NCI-H146 treated with DMSO at 0.1 percent for 48 hours (cell line): ENCODE measurements at regions not wholly inside any gene's neighbourhood (a gene's known extent, or its start where the extent isn't known, plus 50 kb on each side); places are given as distances from the start of the nearest gene placed in this dataset.

Experiments
- DNase-seq: peaks from one replicate; lab custom pipeline; 2025; ENCODE audit not compliant: unreplicated experiment; lab: John Stamatoyannopoulos, UW

DNA sequence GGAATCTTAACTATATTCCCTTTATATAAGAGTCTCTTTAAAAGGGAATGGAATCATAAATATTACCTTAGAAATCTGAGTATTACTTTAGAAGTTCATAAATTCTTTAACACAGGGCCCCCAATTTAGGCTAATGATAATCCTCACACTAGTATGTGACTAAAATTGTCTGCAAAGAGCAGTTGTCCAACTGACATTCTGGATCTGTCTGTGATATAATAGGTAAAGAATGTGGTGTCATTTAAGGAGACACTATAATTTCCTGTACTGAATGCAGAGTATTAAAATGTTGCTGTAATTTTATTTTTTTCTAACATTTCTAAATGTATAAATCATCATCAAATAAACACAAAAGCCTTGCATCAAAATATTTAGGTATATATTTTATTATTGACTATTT lies 128.5 kb upstream of the DST start:
- no peak for DNase-seq

DNA sequence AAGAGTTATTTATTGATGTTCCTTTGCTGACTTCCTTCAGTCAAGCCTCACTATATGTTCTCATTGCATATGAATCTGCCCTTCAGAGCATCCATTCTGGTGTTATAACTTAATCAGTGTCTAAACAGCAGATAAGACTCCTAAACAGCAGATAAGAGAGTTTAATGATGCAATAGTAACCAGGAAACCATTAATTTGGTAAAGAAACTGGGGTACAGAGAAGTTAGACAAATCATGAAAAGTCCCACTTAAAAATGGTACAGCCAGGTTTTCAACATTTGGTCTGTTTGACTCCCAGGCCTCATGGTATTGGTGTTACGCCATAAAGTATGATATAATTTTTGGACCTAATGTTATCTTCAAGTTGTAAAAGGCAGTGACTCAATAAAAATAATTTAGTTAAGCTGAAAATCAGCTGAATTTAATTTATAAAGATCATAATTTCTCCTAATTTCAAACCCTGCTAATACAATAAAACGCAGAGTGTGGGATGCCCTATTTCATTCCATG lies 127.4 kb upstream of the DST start:
- no peak for DNase-seq

DNA sequence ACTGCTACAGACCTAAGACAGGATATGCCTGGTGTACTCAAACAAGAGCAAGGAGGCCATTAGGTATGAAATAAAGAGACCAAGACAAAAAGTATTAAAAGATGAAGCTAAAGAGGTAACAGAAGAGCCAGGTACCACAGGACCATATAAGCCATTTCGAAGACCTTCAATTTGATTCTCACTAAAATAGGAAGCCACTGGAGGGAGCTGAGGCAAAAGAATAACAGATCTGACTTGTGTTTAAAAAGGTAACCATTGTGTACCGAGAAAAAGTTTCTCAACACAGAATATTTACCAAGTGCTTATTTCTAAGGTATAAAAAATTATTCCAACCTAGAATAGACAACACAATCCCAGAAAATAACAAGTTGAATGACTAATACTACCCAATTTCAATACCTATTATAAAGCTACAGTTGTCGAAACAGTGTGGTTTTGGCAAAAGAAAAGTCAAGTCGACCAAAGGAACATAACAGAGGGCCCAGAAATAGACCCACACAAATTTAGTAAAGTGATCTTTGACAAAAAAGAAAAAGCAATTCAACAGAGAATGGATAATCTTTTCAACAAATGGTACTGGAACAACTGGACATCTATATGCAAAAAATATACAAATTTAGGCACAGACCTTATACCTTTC lies 125.3 kb upstream of the DST start:
- DNase-seq = no peak

- no peak for DNase-seq
Observed at GRCh38 chr6:56767435-56767834, 124.7 kb upstream of the DST start.

- DNase-seq = no peak
Observed at GRCh38 chr6:56766806-56767178, 124.1 kb upstream of the DST start.

DNA sequence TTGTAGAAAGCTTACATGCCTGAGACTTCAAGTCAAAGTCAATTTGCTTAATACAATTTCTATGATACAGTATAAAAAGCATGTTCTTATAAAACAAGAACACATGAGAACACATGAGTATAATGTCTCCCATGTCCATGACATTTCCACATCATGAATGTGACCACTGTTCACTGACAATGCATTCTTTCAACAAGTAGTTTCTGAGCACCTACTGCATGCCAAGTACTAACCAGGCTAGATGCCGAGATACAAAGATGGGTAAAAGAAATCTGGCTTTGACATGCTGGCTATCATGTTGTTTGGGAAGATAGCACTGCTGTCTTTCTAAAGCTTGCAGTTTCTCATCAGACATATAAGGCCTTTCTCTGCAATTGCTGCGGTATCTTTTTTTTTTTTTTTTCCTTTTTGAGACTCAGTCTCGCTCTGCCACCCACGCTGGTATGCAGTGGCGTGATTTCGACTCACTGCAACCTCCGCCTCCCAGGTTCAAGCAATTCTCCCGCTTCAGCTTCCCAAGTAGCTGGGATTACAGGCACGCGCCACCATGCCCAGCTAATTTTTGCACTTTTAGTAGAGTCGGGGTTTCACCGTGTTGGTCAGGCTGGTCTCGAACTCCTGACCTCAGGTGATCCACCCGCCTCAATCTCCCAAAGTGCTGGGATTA lies 123.6 kb upstream of the DST start:
- DNase-seq = no peak

- no peak for DNase-seq
Observed at GRCh38 chr6:56765494-56765893, 122.8 kb upstream of the DST start.

DNA sequence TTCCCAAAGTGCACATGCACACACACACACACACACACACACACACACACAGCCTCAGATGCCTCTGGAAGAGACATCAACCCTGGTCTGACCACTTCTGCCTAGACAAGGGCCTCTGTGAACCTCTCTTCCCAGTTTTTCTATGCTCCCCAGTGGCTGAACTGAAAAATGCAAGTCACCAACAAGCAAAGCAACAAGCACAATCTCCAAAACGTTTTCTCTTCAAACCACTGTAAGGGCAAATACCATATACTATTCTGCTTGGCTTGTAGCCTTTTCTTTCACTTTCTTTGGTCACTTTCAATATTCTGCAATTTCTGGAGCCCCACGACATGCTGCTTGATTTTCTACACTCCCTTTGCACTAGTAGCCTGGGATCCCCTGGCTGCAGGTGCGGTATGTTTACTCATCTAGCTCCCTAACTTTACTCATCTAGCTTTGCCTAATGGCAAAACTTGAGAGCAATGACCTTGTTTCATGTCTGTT lies 121.4 kb upstream of the DST start:
- no peak for DNase-seq

DNA sequence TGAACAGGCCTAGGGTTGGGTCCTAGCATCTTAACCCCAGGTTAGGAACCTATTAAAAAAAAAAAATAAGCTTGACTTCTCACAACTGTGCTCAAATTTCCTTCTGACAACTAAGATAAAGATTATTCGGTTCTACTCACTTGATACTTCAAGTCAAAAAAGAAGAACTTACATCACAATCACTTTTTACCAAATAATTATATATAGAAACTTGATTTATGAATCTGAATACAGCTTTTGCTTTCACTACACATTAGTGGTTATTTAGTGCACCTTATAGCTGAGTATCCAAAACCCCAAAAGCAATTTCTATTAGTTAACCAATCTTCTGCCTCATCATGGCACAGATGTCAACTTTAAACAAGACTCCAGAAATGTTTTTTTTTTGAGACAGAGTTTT lies 119.0 kb upstream of the DST start:
- no peak for DNase-seq

GRCh38 chr6:56760842-56761241 lies 118.2 kb upstream of the DST start:
- no peak for DNase-seq

- no peak for DNase-seq
Observed at GRCh38 chr6:56759521-56759920, 116.8 kb upstream of the DST start.

- DNase-seq = no peak
Observed at GRCh38 chr6:56758553-56758952, 115.9 kb upstream of the DST start.

DNA sequence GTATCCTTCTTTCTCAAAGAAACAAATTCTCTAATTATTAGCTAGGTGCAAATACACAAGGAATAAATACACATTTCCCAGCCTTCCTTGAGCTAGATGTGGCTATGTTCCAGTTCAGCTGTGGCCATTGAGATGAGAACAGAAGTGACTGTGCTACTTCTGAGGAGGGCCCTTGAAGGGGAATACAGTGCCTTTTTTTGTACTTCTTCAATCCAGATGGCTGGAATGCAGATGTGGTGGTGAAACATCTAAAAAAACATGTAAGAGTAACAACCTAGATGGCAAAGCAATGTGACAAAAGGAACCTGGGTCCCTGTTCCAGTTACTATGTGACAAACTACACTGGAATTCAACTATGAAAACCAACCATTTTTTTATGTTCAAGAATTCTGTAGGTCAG lies 115.4 kb upstream of the DST start:
- no peak for DNase-seq

- DNase-seq = no peak
Observed at GRCh38 chr6:56757588-56757984, 114.9 kb upstream of the DST start.

- DNase-seq = no peak
Observed at GRCh38 chr6:56756791-56757587, 114.3 kb upstream of the DST start.

- DNase-seq = no peak
Observed at GRCh38 chr6:56756219-56756789, 113.6 kb upstream of the DST start.

DNA sequence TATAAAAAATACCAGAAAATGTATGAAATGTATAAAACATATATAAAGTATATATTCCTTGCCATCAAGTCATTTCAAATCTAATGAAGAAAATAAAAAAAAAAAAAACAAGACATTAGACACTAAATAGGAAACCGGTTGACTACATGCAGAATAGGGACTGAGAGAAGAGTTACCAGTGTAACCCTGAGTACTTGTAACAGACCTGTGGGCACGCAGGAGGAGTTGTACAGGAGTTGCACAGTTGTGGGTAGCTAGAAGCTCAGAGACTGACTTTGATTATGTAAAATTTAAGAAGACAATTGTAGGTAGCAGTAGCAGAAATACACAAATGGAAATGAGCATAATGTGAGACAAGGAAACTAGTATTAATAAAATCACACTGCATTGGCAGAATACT lies 112.4 kb upstream of the DST start:
- DNase-seq = no peak

- no peak for DNase-seq
Observed at GRCh38 chr6:56753811-56754210, 111.1 kb upstream of the DST start.

DNA sequence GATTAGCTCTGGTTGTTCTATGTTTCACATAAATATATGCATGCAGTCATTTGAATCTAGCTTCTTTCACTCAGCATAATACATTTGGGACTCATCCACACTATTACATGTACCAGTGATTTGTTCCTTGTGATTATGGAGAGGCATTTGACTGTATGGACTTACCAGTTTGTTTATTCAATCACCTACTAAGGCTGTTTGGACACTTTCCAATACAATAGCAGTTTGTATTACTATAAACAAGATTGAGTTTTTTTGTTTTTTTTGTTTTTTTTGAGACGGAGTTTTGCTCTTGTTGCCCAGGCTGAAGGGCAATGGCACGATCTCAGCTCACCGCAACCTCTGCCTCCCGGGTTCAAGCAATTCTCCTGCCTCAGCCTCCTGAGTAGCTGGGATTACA lies 109.8 kb upstream of the DST start:
- DNase-seq = no peak

DNA sequence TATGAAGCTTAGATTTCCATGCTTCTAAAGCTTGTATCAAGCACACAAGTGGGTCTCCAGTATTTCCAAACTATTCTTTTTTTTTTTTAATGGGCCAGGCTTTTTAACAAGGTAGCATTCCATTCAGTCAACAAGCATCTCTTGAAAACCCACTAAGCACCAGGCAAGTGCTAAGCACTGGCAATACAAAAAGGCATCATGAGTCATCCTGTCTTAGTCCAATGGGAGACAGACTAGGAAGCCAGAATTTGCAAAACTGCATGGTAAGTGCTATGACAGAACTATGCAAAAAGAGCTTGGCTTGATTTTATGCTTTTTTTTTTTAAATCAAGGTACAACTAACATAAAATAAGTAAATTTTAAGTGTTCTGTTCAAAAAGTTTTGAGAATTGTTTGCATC lies 109.3 kb upstream of the DST start:
- DNase-seq = no peak

DNA sequence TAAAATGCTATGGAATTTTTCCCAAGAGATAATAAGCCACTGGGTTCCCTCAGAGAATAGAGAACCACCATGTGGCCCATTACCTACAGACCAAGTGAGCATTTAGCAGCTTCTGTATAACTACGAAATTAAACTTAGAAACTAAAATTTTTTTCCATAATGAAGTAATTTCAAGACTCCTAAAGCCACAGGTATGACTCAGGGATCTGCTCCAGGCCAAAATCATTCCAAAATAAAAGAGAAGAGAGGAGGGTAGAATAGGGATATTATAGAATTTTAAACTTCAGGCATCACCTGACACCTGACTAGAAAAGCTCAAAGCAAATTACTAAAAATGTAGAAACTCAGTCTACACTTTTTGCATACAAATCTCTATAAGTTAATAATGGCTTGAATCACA lies 108.9 kb upstream of the DST start:
- DNase-seq = no peak

DNA sequence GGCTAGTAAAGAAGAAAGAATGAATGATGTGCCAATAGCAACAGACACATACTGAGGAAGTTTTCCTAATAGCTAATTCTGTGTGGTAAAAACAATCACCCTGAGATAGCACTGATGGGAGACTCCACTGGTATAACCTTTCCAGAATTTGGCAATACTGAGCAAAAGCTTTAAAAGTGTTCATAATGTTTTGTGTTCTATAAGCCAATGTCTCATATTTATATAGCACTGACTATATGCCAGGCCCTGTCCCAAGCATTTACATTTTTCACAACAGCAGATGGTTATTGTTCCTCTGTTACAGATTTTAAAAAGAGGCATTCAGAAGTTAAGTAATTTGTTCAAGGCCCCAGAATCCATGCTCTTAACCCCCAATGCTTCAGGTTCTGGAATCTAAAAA lies 108.0 kb upstream of the DST start:
- DNase-seq = no peak
